HG02870 (cell line): ENCODE measurements at regions not wholly inside any gene's neighbourhood (a gene's known extent, or its start where the extent isn't known, plus 50 kb on each side); places are given as distances from the start of the nearest gene placed in this dataset.
A peak's percentile ranks its signal among the peaks of the same experiment; 100 is the strongest.
"Not testable (repeated sequence)": the region's sequence is repeated elsewhere in the genome, so short reads cannot be mapped to it uniquely, and the experiment has no call there.

Experiments used
- ATAC-seq: cut with Tn5 transposase; IDR thresholded peaks from one replicate; pipeline ENCODE4 v1.9.1; 2021; ENCODE audit warnings: mild to moderate bottlenecking, moderate library complexity; ENCODE audit not compliant: unreplicated experiment

DNA sequence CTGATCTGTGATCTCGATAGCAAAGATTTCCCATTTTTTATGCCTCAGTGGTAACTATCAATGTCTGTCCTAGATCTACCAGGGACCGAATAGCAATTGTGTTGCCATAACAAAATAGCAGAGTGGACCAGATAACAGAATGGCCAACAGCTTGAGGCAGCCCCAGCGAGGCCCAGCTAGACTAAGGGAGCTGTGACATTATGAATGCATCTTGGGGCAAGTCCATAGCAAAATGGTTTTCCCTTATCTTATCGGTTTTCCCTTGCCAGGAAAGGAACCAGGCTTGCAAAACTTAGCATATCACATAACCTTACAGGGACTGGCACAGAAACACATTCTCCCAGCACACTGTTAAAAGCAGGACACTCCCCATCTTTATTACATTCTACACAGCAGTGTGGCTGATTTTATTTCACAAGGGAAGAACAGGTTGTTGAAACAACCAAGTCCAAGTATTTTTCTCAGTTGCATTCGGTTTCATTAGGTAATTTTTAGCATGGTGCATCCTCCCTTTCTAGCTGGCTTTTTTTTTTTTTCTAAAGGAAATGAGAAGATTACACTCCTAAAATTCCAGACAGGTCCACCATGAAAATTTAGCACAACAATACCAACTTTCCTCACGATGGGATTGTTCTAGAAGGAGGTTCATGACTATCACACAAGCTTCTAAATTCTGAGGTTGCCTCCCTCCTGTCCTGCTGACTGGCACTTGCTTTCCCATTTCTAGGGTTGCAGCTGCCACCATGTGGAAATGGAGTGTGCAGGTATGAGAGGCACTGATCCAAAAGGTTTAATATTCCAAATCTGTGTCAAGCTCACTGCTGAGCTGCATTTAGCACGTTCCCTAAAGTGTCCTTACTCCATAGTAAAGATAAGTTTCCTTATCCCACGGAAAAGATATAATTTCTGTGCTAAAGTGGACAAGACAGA is 97.0 kb upstream of the SLC35G4 start:
- ATAC-seq, result peak; percentile 14

DNA sequence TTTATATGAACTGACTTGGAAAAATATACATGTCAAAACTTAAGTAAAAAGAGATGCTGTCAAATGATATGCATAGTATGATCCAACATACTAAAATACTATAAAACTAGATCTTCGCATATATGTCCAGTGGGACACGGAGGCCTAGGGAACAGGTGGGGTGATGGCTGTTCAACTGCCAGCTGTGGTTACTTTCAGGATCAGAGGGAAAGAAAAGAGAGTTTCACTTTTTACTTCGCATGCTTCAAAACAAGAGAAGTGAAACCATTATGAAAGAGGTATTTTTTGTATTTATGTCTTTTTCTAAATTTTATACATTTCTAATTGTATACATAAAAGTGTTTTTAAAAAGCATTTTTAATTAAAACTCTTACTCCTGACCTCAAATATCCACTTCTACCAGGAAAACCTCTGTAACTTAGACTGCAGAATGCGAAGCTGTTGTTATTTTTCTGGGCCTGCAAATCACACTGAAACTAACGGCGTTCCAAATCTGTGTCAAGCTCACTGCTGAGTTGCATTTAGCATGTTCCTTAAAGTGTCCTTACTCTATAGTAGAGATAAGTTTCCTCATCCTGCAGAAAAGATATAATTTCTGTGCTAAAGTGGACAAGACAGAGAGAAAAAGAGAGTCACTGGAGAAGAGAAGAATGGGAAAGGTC is 97.8 kb upstream of the SLC35G4 start:
- peak; percentile 75 for ATAC-seq

DNA sequence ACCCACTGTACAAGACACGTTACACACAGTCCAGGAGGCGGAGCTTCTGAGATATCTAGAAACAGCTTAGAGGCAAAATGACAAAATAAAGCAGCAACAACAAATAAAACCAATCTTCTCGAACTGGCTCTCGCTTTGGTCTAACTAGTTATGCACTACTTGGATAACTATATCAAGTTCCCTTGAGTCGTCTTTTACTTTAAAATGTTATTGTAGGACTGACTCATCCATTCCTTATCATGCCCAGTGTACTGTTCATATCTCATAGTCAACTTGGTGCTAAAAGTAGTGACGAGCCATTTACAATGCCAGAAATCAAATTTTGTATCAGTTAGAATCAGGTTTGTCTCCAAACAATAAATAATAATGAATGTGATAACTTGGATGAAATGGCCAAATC is 102.5 kb upstream of the SLC35G4 start:
- no peak for ATAC-seq

DNA sequence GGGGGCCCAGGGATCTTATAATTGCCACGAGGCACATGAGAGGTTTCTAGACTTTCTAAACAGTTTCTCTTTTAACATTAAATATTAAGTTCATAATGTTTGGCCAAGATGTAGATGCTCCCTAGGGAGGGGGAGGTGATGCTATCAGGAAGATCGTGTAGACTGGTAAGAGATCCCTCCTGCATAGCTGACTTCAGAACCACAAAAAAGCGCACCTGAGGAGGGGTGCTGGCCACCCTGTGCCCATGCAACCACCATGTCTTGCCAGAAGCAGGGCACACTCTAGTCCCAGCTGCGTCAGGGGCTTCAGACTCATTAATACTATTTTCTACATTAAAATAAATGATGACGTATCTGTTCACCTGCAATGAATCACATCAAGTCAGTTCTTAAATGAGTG is 103.4 kb upstream of the SLC35G4 start:
- no peak for ATAC-seq

DNA sequence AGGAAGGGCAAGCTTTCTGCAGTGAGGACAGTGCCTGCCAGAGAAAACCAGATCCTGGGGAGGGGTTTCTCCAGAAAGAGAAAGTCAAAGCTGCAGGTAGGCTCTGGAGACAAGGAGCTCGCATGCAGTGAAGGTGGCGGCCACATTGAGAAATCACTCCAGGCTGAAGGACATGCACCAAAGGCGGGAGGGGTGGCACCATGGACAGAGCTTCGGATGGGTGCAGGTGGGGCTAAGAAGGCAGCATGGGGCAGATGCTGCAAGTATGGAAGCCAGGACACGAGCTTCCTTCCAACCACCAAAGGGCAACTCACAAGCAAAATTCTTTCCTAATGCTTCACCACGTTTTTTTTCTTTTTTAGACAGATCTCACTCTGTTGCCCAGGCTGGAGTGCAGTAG is 104.4 kb upstream of the SLC35G4 start:
- ATAC-seq, result no peak

DNA sequence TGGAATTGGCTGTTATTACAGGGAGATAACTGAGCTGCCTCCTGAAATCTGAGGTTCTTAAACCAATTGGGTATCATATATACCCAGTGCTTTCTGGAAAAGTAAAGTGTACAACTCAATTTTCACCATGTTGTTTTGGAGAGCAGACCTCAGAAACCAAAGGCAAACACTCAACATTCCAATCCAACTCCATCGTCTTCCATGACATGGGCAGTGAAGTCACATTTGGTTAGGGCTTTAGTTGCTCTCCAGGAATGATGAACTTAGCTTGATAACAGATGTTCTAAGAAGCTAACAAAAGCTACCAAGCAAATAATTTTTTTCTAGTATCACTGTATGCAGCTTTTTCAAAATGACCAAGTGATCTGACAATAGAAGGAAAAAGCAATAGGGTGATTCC is 107.0 kb upstream of the SLC35G4 start:
- no peak for ATAC-seq

DNA sequence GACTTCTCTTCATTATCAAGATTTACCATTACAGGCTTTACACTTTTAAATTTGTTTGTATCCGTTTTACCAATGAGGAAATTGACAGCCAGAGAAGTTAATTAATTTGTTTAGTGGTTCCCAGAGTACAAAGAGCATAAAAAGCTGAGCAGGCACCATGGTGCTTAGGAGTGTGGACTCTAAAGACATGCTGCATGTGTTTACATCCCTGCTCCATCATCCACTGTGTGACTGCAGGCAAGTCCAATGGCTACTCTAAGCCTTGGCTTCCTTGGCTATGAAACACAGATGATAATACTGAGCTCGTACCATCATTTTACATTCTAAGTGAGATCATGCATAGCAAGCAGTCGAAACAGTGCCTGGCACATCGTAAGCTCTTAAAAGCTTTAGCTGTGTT is 108.0 kb upstream of the SLC35G4 start:
- ATAC-seq, result no peak

DNA sequence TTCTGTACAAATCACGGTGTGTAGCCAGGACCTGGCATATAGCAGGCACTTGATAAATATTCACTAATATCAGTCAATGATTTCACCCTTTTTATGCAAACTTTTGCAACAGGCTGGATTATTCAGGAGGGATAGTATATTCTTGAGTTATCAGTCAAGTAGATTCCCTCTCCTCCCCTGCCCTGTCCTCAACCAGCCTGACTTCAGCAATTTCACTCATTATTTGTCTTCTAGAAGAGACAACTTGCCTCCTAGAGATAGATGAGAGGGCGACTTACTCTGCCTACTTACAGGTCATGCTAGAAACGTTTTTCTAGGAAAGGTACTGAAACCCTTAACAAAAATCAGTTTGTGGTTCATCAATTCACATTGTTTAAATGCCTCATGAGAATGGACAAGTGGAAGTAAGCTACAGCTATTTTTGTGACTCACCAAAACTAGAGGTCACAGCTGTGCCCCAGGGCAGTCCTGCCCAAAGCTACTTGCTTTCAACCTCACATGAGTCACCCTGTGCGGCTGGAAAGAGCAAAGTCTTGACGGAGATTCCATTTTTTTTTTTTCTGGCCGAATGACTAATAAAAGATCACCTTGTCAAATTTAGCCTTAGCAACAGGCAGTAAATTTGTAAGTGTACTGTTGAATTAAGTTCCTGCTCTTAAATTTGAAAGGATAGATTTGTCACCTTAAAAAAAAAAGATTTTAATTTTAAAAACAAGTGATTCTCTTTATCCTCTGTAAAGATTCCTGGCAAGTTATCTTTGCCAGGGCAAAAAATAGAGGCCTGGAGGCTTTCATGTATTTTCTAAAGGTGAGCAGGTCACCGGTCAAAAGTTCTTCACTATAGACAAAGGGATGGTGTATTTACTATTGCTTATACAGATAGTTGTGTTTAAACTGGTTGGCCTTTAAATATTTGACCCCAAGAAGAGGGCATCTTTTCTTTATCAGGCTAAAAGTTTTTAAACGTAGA is 109.0 kb upstream of the SLC35G4 start:
- ATAC-seq, result peak; percentile 83

DNA sequence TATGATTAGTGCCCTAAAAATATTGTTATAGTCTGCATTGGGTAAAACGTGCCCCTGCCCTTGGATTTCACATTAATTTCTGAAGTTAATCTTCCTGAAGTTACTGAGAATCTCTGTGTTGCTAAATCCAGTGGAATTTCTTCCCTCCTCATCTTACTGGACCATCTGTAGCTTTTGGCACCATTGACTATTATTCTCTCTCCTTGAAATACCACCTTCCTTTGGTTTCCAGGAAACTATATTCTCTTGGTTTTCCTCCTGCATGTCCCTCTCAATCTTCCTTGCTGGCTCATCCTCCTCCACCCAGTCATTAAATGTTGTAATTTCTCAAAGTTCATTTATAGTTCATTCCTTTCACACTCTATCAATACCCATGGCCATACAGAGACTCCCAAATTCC is 110.6 kb upstream of the SLC35G4 start:
- ATAC-seq, result no peak

DNA sequence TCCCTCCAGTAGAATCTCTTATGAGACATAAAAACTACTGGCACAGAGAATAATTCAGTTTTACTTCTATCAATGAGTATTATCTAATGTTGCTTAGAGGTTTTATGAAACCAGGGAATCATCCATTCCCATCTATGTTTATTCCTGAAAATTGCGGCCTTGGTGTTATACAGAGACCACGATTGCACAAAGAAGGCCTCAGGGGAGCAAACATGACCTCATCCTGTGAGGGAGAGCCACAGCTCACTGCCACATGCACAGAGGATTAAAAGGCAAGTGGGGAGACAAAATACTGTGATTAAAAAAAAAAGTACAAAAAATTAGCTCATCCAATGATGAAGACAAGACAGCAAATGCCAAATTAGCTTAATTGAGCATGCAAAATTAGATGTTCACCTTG is 111.8 kb upstream of the SLC35G4 start:
- ATAC-seq, result no peak

DNA sequence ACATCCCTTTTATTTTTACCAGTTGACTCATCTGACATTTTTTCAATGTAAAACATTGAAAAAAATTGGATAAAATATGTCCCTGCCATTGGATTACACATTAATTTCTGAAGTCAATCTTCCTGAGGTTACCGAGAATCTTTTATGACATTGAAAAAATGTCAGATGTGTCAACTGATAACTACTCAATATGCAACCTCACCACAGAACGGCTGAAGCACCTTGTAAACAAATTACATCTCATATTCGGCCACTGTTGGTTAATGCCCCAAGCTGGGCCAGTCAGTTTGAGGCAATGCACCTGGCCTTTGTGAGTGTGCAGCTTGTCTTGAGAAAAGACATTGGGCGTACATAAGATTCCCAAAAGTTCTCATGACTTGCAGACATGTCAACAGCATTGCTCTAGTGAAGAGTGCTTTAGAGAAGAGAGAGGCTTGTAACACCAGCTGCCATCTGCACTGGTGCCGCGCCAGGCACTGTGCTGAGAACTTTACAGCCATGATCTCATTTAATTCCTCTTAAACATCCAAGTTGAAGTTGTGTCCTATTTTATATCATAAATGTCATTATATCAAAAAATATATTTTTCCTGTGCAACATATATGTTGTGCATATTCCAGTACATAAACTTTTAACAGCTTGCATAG is 112.7 kb upstream of the SLC35G4 start:
- ATAC-seq, result no peak

DNA sequence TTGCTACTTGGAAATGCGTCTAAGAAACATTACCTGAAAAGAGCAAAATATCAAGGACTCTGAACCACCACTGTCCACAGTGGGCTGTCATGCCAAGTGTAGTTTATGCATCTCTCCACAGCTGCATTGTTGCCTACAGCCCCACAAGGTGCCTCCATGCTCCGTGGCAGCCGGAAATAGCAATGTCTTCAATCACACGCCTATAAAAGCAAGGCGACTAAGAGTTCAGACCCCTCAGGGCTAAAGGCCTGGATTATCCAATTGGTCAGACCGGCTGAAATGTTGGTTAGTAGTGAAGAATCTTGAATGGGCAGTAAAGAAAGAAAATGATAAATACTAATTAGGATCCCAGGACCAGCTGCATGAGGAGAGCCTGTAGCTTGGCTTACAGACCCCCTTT is 114.0 kb upstream of the SLC35G4 start:
- ATAC-seq, result no peak

DNA sequence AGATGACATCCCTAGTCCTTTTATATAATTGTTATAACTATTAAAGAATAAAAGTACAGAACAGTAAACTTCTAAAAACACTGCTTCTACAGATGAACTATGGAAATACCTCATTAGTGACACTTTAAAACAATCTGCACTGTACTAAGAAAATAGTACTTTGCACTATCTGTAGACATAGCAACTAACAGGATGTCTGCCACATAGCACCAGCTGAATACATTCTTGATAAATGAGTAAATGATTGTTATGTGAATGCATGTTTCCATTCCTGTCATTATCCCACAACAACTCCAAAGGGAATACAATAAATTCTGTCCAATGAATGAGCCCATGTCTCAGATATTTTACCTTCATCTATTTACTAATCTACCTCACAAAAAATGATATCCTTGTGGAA is 115.3 kb upstream of the SLC35G4 start:
- ATAC-seq, result no peak

DNA sequence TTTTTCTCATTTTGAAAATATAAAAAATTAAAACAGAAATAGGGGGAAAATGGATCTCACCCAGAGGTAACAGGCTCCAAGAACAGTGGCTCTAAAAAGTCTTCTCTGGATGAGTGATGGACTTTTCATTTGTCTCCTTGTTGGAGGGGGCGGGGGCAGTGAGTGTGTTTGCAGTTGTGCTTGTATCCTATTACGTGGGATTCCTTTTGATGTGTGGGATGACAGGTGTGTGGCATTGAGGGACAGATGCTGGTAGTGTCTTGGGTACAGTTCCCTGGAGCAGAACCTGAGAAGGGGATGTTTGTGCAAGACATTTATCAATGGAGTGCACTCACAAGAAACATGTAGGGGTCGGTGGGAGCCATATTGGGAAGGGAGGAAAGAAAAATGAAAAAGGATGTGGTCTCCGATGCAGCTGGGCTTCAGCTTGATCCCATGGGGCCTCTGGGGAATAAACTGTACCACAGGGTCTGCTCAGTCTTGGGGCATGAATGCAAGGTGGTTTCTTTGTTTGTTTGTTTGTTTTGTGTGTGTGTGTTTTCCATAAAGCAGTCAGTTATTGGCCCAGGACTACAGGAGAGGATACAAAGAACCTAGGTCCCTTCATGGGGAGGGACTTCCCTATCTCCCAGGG is 120.0 kb upstream of the SLC35G4 start:
- ATAC-seq, result no peak

DNA sequence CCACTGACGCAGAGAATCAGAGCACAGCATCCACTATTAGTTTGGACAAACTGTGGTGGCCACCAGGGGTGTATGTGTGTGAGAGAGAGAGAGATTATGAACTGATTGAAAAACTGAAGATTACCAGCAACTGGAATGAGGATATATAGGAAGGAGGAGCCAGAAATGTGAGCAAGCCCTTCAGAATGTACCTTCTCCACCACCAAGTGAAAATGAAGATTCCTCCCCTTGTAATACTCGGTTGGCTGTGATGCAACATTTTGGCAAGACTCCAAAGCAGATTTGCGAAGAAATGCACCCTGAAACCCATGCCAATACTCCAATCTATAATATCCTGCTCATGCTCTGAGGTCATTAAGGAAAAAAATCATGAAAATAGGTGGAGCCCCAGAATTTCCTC is 121.2 kb upstream of the SLC35G4 start:
- no peak for ATAC-seq

DNA sequence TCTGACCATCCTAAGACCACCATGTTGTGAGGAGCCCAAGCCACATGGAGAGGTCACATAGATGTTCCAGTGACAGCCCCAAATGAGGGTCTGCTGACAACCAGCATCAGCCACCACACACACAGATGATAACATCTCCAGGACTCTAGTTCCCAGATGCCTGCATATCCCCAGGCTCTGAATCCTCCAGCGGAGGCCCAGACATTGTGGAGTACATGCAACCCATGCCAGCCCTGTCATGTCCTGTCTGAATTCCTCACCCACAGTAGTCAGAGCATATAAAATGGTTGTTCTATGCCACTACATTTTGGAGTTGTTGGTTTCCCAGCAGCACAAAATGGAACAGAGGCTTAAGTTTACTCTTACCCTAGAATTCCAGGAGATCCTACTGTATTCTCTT is 122.0 kb upstream of the SLC35G4 start:
- no peak for ATAC-seq

DNA sequence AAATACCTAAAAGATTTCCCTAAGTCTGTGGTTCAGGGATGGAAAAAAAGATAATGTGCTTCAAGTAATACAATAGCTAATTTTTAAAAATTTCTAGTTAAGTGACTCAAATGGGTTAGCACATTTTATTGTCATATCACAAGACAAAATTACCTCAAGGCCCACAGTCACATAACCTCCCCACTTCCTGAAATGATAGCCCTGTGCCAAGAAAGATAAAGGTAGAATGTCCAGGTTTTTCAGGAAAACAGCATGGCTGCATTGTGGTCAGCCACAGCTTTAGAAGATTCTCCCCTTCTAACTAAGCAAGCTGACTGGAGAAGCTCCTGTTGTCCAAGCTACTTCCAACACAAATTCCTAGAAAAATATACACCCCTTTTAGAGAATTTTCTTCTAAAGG is 127.1 kb upstream of the SLC35G4 start:
- ATAC-seq, result no peak

DNA sequence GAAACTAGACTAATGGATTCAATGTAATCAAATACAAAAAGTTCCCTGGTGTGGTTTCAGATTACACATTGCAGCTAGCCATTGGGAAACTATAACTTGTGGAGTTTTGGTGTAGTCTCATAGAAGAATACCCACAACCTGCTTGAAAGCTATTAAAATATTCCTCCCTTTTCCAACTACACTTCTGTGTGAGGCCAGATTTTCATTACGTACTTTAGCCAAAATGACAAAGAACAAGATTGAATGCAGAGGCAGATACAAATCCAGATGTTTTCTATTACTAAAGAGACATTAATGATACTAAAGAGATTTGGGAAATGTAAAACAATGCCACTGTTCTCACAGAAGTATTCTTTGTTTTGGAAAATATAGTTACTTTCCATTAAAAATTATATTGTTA is 128.7 kb upstream of the SLC35G4 start:
- no peak for ATAC-seq

DNA sequence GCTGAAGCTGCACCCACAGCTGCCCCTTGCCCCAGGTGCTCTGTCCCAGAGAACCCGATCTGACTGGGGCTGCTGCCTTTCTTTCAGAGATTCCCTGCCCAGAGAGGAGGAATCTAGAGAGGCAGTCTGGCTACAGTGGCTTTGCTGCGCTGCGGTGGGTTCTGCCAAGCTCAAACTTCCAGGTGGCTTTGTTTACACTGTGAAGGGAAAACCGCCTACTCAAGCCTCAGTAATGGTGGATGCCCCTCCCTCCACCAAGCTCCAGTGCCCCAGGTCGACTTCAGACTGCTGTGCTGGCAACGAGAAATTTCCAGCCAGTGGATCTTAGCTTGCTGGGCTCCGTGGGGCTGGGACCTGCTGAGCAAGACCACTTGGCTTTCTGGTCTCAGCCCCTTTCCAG is 130.4 kb upstream of the SLC35G4 start:
- not testable (repeated sequence) for ATAC-seq

DNA sequence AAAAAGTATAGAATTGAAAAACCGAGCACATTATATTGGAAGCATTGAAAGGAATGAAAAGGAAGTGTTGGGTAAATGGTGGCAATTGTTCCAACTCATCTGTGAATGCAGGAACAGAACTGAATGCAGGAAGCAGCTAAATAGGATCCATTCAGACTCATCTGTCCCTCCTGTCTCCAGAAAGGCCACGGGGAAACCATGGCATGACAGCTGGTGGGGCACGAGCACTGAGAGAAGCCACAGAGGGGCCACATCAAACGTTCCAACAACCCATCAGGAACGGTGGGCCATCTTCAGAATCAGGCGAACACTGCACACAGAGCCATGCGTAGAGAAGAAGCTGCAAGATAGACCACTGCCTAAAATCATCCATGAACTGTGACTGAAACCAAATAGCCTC is 138.5 kb upstream of the SLC35G4 start:
- no peak for ATAC-seq
